ENCODE measurements at regions not wholly inside any gene's neighbourhood (a gene's known extent, or its start where the extent isn't known, plus 50 kb on each side); places are given as distances from the start of the nearest gene placed in this dataset.

GRCh38 chr6:27775796-27776184 lies 136.4 kb downstream of the OR2B2 start:
- TF ChIP-seq CTCF (IDR thresholded peaks at IDR 0.05) (no peak), POLR2A (IDR thresholded peaks at IDR 0.05) (no peak)

All from uterus (tissue), 2 donors.